HG03039 (cell line): ENCODE measurements at regions not wholly inside any gene's neighbourhood (a gene's known extent, or its start where the extent isn't known, plus 50 kb on each side); places are given as distances from the start of the nearest gene placed in this dataset.
"Not testable (repeated sequence)": the region's sequence is repeated elsewhere in the genome, so short reads cannot be mapped to it uniquely, and the experiment has no call there.

Experiments
- ATAC-seq: cut with Tn5 transposase; IDR thresholded peaks from one replicate; pipeline ENCODE4 v1.9.1; 2021; ENCODE audit warnings: mild to moderate bottlenecking, moderate library complexity; ENCODE audit not compliant: unreplicated experiment

GRCh38 chr18:14460364-14460763 is 83.0 kb downstream of the POTEC start:
- not testable (repeated sequence) for ATAC-seq

- not testable (repeated sequence) for ATAC-seq
Measured at GRCh38 chr18:14459826-14460225, 83.6 kb downstream of the POTEC start.

GRCh38 chr18:14458009-14458945 is 85.1 kb downstream of the POTEC start:
- ATAC-seq: not testable (repeated sequence)

GRCh38 chr18:14450637-14451009 is 92.8 kb downstream of the POTEC start:
- ATAC-seq: not testable (repeated sequence)

GRCh38 chr18:14449995-14450636 is 93.3 kb downstream of the POTEC start:
- ATAC-seq: not testable (repeated sequence)

GRCh38 chr18:14449062-14449461 is 94.3 kb downstream of the POTEC start:
- not testable (repeated sequence) for ATAC-seq

- not testable (repeated sequence) for ATAC-seq
Measured at GRCh38 chr18:14447715-14448114, 95.7 kb downstream of the POTEC start.

- not testable (repeated sequence) for ATAC-seq
Measured at GRCh38 chr18:14435460-14435859, 107.9 kb downstream of the POTEC start.

GRCh38 chr18:14432371-14432770 is 111.0 kb downstream of the POTEC start:
- not testable (repeated sequence) for ATAC-seq

GRCh38 chr18:14431031-14431521 is 112.3 kb downstream of the POTEC start:
- not testable (repeated sequence) for ATAC-seq

GRCh38 chr18:14415806-14416205 is 127.6 kb downstream of the POTEC start:
- ATAC-seq: not testable (repeated sequence)

- not testable (repeated sequence) for ATAC-seq
Measured at GRCh38 chr18:14415399-14415798, 128.0 kb downstream of the POTEC start.

- not testable (repeated sequence) for ATAC-seq
Measured at GRCh38 chr18:14395533-14395932, 147.9 kb downstream of the POTEC start.

- ATAC-seq: not testable (repeated sequence)
Measured at GRCh38 chr18:14393563-14394103, 149.8 kb downstream of the POTEC start.

- not testable (repeated sequence) for ATAC-seq
Measured at GRCh38 chr18:14392604-14393003, 150.8 kb downstream of the POTEC start.

GRCh38 chr18:14384961-14385360 is 158.4 kb downstream of the POTEC start:
- ATAC-seq: not testable (repeated sequence)

- ATAC-seq: not testable (repeated sequence)
Measured at GRCh38 chr18:14382666-14383065, 160.7 kb downstream of the POTEC start.

GRCh38 chr18:14379489-14379888 is 163.9 kb downstream of the POTEC start:
- ATAC-seq: not testable (repeated sequence)

GRCh38 chr18:14378376-14378775 is 165.0 kb downstream of the POTEC start:
- ATAC-seq: not testable (repeated sequence)

- ATAC-seq: not testable (repeated sequence)
Measured at GRCh38 chr18:14361346-14361745, 182.1 kb downstream of the POTEC start.
